Testis (tissue), 2 donors: ENCODE measurements at regions not wholly inside any gene's neighbourhood (a gene's known extent, or its start where the extent isn't known, plus 50 kb on each side); places are given as distances from the start of the nearest gene placed in this dataset.

ENCODE experiments used
- DNase-seq: peaks from one replicate; pipeline ENCODE4 v3.0.0-alpha.2; 2019
- H3K27ac ChIP-seq, 2 donors: fragments of 200-600 bp; sonication (generic); one replicate each; pipeline ENCODE4 v1.5.1; 2019
- H3K27me3 ChIP-seq: fragments of 200-600 bp; sonication (generic); one replicate; pipeline ENCODE4 v1.5.1; 2019
- H3K36me3 ChIP-seq: fragments of 200-600 bp; sonication (generic); one replicate; pipeline ENCODE4 v1.5.1; 2017; ENCODE audit warnings: low read depth; ENCODE audit errors: missing control alignments
- H3K4me1 ChIP-seq: fragments of 200-600 bp; sonication (generic); one replicate; pipeline ENCODE4 v1.5.1; 2019
- H3K4me3 ChIP-seq, 2 donors: fragments of 200-600 bp; sonication (generic); one replicate each; pipeline ENCODE4 v1.5.1; 2017 to 2019
- H3K9me3 ChIP-seq: fragments of 200-600 bp; sonication (generic); one replicate; pipeline ENCODE4 v1.5.1; 2017
- CTCF ChIP-seq, 3 experiments: fragments of 450-650 bp in 2 of 3; fragments of 200-600 bp in 1 of 3; sonication (generic) in 1 of 3; IDR thresholded peaks; one replicate each; pipeline ENCODE4 v1.5.1; 2016 to 2019; ENCODE audit warnings: antibody characterized with exemption in 3 of 3, mild to moderate bottlenecking in 2 of 3, moderate library complexity in 1 of 3
- POLR2A ChIP-seq: fragments of 450-650 bp; IDR thresholded peaks from one replicate; pipeline ENCODE4 v1.6.1; 2017; ENCODE audit warnings: antibody characterized with exemption, mild to moderate bottlenecking, moderate library complexity
- WGBS, 2 donors: methylation state at CpG; one replicate each; pipeline ENCODE4 v1.1.5; 2018; 5-methylcytosine and 5-hydroxymethylcytosine counted together
- intact Hi-C: fragments of 100-400 bp; cut with DNase I; formaldehyde crosslinking; loops from one replicate; pipeline ENCODE4 v1.15.1; 2023; ENCODE audit warnings: low total_unique reads

- no peaks in the 10 kb centered on the region for H3K9me3 ChIP-seq
- H3K27ac ChIP-seq = no peak overlapping the region
- no peaks in the 10 kb centered on the region for H3K27me3 ChIP-seq
- DNase-seq = no peak
- WGBS, 2 donors = 77 to 83% methylated on average over 3 of the region's 3 CpGs
- intact Hi-C loops = no loop called here
- H3K36me3 ChIP-seq = no peaks in the 10 kb centered on the region
- H3K4me3 ChIP-seq = no peak overlapping the region
- TF ChIP-seq CTCF (IDR thresholded peaks at IDR 0.05) (no peak), POLR2A (no peak)
- H3K4me1 ChIP-seq = no peaks in the 10 kb centered on the region
These were observed 967.4 kb downstream of the BCL11B start for GRCh38 chr14:98304574-98304973.

- 57 to 81% methylated on average over 1 of the region's 1 CpG for WGBS, 2 donors
- TF ChIP-seq CTCF (IDR thresholded peaks at IDR 0.05) = no peak
- TF ChIP-seq POLR2A = no peak
These were observed 962.4 kb downstream of the BCL11B start for GRCh38 chr14:98309591-98309990.

GRCh38 chr14:98312006-98312405 lies 960.0 kb downstream of the BCL11B start:
- DNase-seq = no peak
- no peak overlapping the region for H3K4me3 ChIP-seq
- no peaks in the 10 kb centered on the region for H3K4me1 ChIP-seq
- intact Hi-C loops = no loop called here
- TF ChIP-seq CTCF (IDR thresholded peaks at IDR 0.05) (no peak), POLR2A (no peak)
- H3K27ac ChIP-seq = no peak overlapping the region
- H3K9me3 ChIP-seq = no peaks in the 10 kb centered on the region
- WGBS, 2 donors = 75 to 85% methylated on average over 1 of the region's 1 CpG
- no peaks in the 10 kb centered on the region for H3K27me3 ChIP-seq
- no peaks in the 10 kb centered on the region for H3K36me3 ChIP-seq

More at GRCh38 chr14:98309591-98309990, 962.4 kb downstream of the BCL11B start:
- intact Hi-C loops = no loop called here
- no peak for DNase-seq
- Histone ChIP-seq H3K27me3 (no peaks in the 10 kb centered on the region), H3K36me3 (no peaks in the 10 kb centered on the region), H3K4me3 (no peak overlapping the region), H3K9me3 (no peaks in the 10 kb centered on the region), H3K27ac (no peak overlapping the region), H3K4me1 (no peaks in the 10 kb centered on the region)

GRCh38 chr14:98321841-98322240 lies 950.2 kb downstream of the BCL11B start:
- Histone ChIP-seq H3K9me3 (no peaks in the 10 kb centered on the region), H3K4me3 (no peak overlapping the region), H3K4me1 (no peaks in the 10 kb centered on the region), H3K27me3 (no peaks in the 10 kb centered on the region), H3K27ac (no peak overlapping the region), H3K36me3 (no peaks in the 10 kb centered on the region)
- intact Hi-C loops = no loop called here
- 75 to 83% methylated on average over 3 of the region's 3 CpGs for WGBS, 2 donors
- TF ChIP-seq POLR2A = no peak
- TF ChIP-seq CTCF (IDR thresholded peaks at IDR 0.05) = no peak
- no peak for DNase-seq

- no peak for TF ChIP-seq CTCF (IDR thresholded peaks at IDR 0.05)
- no peak for TF ChIP-seq POLR2A
- Histone ChIP-seq H3K9me3 (no peaks in the 10 kb centered on the region), H3K4me3 (no peak overlapping the region), H3K36me3 (no peaks in the 10 kb centered on the region), H3K27ac (no peak overlapping the region), H3K27me3 (no peaks in the 10 kb centered on the region), H3K4me1 (no peaks in the 10 kb centered on the region)
- DNase-seq = no peak
- WGBS, 2 donors = 84 to 90% methylated on average over 2 of the region's 2 CpGs
- intact Hi-C loops = no loop called here
These were observed 948.2 kb downstream of the BCL11B start for GRCh38 chr14:98323836-98324235.
